Activated effector memory CD4-positive, alpha-beta T cell treated with Interleukin-2 at 50 U/mL for 16 hours (primary cell): ENCODE measurements at regions not wholly inside any gene's neighbourhood (a gene's known extent, or its start where the extent isn't known, plus 50 kb on each side); places are given as distances from the start of the nearest gene placed in this dataset.

Experiments
- DNase-seq: peaks from one replicate; pipeline ENCODE4 v3.0.0-alpha.2; 2020

- DNase-seq = no peak
Observed at GRCh38 chr14:34208532-34208931, 253.5 kb downstream of the SPTSSA start.

- no peak for DNase-seq
Observed at GRCh38 chr14:34205799-34206198, 254.9 kb upstream of the EGLN3 start.

GRCh38 chr14:34204774-34205173 is 253.9 kb upstream of the EGLN3 start:
- DNase-seq = no peak

GRCh38 chr14:34203251-34203722 is 252.4 kb upstream of the EGLN3 start:
- no peak for DNase-seq

GRCh38 chr14:34201909-34202637 is 251.2 kb upstream of the EGLN3 start:
- no peak for DNase-seq

- DNase-seq = no peak
Observed at GRCh38 chr14:34199585-34199984, 248.7 kb upstream of the EGLN3 start.

- no peak for DNase-seq
Observed at GRCh38 chr14:34198096-34198495, 247.2 kb upstream of the EGLN3 start.

- no peak for DNase-seq
Observed at GRCh38 chr14:34195964-34196363, 245.1 kb upstream of the EGLN3 start.

GRCh38 chr14:34190717-34191116 is 239.8 kb upstream of the EGLN3 start:
- DNase-seq = no peak

- no peak for DNase-seq
Observed at GRCh38 chr14:34189866-34190265, 239.0 kb upstream of the EGLN3 start.

- no peak for DNase-seq
Observed at GRCh38 chr14:34187519-34188044, 236.7 kb upstream of the EGLN3 start.

- no peak for DNase-seq
Observed at GRCh38 chr14:34187061-34187460, 236.2 kb upstream of the EGLN3 start.

- no peak for DNase-seq
Observed at GRCh38 chr14:34184126-34184525, 233.3 kb upstream of the EGLN3 start.

- no peak for DNase-seq
Observed at GRCh38 chr14:34183478-34183877, 232.6 kb upstream of the EGLN3 start.

- no peak for DNase-seq
Observed at GRCh38 chr14:34181338-34181737, 230.5 kb upstream of the EGLN3 start.

GRCh38 chr14:34180869-34181268 is 230.0 kb upstream of the EGLN3 start:
- DNase-seq = no peak

GRCh38 chr14:34180434-34180833 is 229.6 kb upstream of the EGLN3 start:
- DNase-seq = no peak

- no peak for DNase-seq
Observed at GRCh38 chr14:34179727-34180126, 228.9 kb upstream of the EGLN3 start.

GRCh38 chr14:34177466-34177865 is 226.6 kb upstream of the EGLN3 start:
- no peak for DNase-seq

GRCh38 chr14:34175574-34175973 is 224.7 kb upstream of the EGLN3 start:
- DNase-seq = no peak

- DNase-seq = no peak
Observed at GRCh38 chr14:34174973-34175372, 224.1 kb upstream of the EGLN3 start.

GRCh38 chr14:34173916-34174315 is 223.0 kb upstream of the EGLN3 start:
- DNase-seq = no peak

GRCh38 chr14:34172550-34173368 is 221.9 kb upstream of the EGLN3 start:
- DNase-seq = no peak

- no peak for DNase-seq
Observed at GRCh38 chr14:34172173-34172451, 221.2 kb upstream of the EGLN3 start.
